SU-DHL-6 (cell line): ENCODE measurements at regions not wholly inside any gene's neighbourhood (a gene's known extent, or its start where the extent isn't known, plus 50 kb on each side); places are given as distances from the start of the nearest gene placed in this dataset.

Experiments
- CTCF ChIP-seq: fragments of 200-600 bp; sonication (generic); IDR thresholded peaks from one replicate; pipeline ENCODE4 v1.5.1; 2017; ENCODE audit warnings: antibody characterized with exemption, mild to moderate bottlenecking, low read length, moderate library complexity; ENCODE audit not compliant: insufficient read depth, poor library complexity, severe bottlenecking
- EZH2phosphoT487 ChIP-seq: fragments of 200-600 bp; sonication (generic), shearing (Covaris generic); conservative IDR thresholded peaks from 2 replicates; pipeline ENCODE4 v1.6.1; 2018; ENCODE audit warnings: mild to moderate bottlenecking, antibody characterized with exemption, low read length, moderate library complexity, mixed read lengths

- TF ChIP-seq CTCF: no peak
- TF ChIP-seq EZH2phosphoT487: no peak
Measured at GRCh38 chr18:73514449-73514848, 633.2 kb downstream of the FBXO15 start.
